Middle frontal gyrus (tissue), 1 donor: ENCODE measurements at regions not wholly inside any gene's neighbourhood (a gene's known extent, or its start where the extent isn't known, plus 50 kb on each side); places are given as distances from the start of the nearest gene placed in this dataset.
"Not testable (repeated sequence)": the region's sequence is repeated elsewhere in the genome, so short reads cannot be mapped to it uniquely, and the experiment has no call there.

Experiments used
- DNase-seq: peaks from one replicate; pipeline ENCODE4 v3.0.0-alpha.2; 2015; ENCODE audit warnings: low spot score; ENCODE audit errors: extremely low spot score

- DNase-seq: not testable (repeated sequence)
These were observed 309.6 kb downstream of the SPATA31A1 start for GRCh38 chr9:39665020-39665419.

- DNase-seq: not testable (repeated sequence)
These were observed 319.2 kb downstream of the SPATA31A1 start for GRCh38 chr9:39674437-39675210.

GRCh38 chr9:39675211-39675553, 319.7 kb downstream of the SPATA31A1 start:
- DNase-seq: not testable (repeated sequence)

GRCh38 chr9:39678534-39679263, 323.2 kb downstream of the SPATA31A1 start:
- not testable (repeated sequence) for DNase-seq

- DNase-seq: not testable (repeated sequence)
These were observed 325.4 kb downstream of the SPATA31A1 start for GRCh38 chr9:39680694-39681401.

GRCh38 chr9:39728862-39729261, 373.4 kb downstream of the SPATA31A1 start:
- DNase-seq: not testable (repeated sequence)

- DNase-seq: not testable (repeated sequence)
These were observed 389.4 kb downstream of the SPATA31A1 start for GRCh38 chr9:39744898-39745297.

- not testable (repeated sequence) for DNase-seq
These were observed 420.1 kb downstream of the SPATA31A1 start for GRCh38 chr9:39775570-39775969.

GRCh38 chr9:39791356-39791755, 435.9 kb downstream of the SPATA31A1 start:
- DNase-seq: not testable (repeated sequence)

- not testable (repeated sequence) for DNase-seq
These were observed 442.5 kb downstream of the SPATA31A1 start for GRCh38 chr9:39797935-39798334.

- DNase-seq: not testable (repeated sequence)
These were observed 443.8 kb downstream of the SPATA31A1 start for GRCh38 chr9:39799252-39799651.

GRCh38 chr9:39802561-39802960, 447.1 kb downstream of the SPATA31A1 start:
- not testable (repeated sequence) for DNase-seq

GRCh38 chr9:39809401-39810226, 454.1 kb downstream of the SPATA31A1 start:
- DNase-seq: peak; percentile 14

- not testable (repeated sequence) for DNase-seq
These were observed 454.9 kb downstream of the SPATA31A1 start for GRCh38 chr9:39810401-39810800.

GRCh38 chr9:39811615-39812014, 456.1 kb downstream of the SPATA31A1 start:
- not testable (repeated sequence) for DNase-seq

- DNase-seq: not testable (repeated sequence)
These were observed 473.0 kb downstream of the SPATA31A1 start for GRCh38 chr9:39828457-39828856.
